ENCODE measurements at regions not wholly inside any gene's neighbourhood (a gene's known extent, or its start where the extent isn't known, plus 50 kb on each side); places are given as distances from the start of the nearest gene placed in this dataset.
A peak's percentile ranks its signal among the peaks of the same experiment; 100 is the strongest.

DNA sequence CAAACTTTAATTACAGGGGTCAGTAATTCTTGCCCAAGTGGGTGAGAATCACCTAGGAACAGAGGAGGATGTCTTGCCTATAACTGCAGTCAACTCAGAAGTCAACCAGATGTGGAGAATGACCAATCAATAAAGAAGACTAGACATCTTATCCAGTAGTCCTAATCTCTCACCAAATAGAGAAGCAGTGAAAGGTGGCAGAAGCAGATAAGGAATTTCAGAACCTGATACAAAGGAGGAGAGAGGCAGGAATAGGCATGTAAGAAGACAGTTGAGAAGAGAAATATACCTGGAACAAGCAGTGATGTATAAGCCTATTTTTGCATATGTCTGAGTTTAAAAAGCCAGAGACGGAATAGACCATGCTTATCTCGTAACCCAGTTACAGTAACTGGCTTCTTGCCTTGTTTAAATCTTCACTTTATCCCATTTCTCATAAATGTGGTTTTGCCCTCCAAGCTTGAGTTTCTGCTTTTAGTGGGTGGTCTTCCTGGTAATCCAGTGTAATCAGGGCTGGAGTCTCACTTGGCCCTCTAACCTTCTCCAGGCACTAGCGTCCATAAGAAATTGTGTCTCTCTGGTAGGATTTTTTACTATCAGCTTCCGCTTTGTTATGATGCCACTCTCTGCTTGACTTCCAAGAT lies 401.0 kb downstream of the SUCLG1 start (continued):
- TF ChIP-seq, protein P1, sequence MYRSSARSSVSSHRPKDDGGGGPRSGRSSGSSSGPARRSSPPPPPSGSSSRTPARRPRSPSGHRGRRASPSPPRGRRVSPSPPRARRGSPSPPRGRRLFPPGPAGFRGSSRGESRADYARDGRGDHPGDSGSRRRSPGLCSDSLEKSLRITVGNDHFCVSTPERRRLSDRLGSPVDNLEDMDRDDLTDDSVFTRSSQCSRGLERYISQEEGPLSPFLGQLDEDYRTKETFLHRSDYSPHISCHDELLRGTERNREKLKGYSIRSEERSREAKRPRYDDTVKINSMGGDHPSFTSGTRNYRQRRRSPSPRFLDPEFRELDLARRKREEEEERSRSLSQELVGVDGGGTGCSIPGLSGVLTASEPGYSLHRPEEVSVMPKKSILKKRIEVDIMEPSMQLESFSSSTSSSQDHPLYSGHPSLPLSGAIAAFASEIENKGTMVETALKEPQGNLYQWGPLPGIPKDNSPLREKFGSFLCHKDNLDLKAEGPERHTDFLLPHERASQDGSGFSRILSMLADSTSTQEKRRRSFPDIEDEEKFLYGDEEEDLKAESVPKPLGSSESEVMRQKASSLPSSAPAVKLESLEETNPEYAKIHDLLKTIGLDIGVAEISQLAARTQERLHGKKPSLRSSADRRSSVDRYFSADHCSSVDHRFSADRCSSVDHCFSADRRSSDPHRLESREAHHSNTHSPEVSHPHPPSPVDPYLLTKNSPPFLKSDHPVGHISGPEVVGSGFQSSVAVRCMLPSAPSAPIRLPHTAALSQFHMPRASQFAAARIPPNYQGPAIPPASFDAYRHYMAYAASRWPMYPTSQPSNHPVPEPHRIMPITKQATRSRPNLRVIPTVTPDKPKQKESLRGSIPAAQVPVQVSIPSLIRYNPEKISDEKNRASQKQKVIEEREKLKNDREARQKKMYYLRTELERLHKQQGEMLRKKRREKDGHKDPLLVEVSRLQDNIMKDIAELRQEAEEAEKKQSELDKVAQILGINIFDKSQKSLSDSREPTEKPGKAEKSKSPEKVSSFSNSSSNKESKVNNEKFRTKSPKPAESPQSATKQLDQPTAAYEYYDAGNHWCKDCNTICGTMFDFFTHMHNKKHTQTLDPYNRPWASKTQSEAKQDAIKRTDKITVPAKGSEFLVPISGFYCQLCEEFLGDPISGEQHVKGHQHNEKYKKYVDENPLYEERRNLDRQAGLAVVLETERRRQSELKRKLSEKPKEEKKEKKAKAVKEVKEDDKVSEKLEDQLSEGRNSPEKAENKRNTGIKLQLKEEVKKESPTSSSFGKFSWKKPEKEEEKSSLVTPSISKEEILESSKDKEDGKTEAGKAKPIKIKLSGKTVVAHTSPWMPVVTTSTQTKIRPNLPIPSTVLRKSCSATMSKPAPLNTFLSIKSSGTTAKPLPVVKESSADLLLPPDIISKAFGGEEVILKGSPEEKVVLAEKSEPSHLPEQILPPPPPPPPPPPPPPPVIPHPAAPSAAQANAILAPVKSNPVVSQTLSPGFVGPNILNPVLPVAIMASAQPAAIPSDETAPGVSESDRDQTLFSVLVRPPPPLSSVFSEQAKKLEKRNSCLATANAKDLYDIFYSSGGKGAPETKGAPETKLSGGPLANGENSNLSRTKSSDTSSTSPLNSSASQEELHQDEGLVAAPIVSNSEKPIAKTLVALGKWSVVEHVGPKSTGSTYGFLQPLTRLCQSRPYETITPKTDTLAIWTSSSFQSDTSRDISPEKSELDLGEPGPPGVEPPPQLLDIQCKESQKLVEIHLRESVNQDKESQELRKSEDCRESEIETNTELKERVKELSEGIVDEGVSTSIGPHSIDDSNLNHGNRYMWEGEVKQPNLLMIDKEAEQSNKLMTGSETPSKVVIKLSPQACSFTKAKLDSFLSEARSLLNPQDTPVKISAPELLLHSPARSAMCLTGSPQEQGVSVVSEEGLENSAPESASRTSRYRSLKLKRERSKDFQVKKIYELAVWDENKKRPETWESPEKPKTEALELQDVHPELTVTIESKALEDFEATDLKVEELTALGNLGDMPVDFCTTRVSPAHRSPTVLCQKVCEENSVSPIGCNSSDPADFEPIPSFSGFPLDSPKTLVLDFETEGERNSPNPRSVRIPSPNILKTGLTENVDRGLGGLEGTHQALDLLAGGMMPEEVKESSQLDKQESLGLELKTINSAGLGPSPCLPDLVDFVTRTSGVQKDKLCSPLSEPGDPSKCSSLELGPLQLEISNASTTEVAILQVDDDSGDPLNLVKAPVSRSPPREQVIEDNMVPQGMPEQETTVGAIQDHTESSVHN (IDR thresholded peaks at IDR 0.05; ENCODE audit: borderline replicate concordance in 1 of 2, low read depth in 1 of 2), result no peak
- no peak for TF ChIP-seq PHF21A (IDR thresholded peaks at IDR 0.05; ENCODE audit: borderline replicate concordance, low read depth)
- peak; percentile 92 for TF ChIP-seq SMARCA4 (IDR thresholded peaks at IDR 0.05)
- TF ChIP-seq HDAC6 (IDR thresholded peaks at IDR 0.05; ENCODE audit: low read depth, low read length), result no peak
- TF ChIP-seq HDGF (IDR thresholded peaks at IDR 0.05), result no peak
- TF ChIP-seq, protein P2, sequence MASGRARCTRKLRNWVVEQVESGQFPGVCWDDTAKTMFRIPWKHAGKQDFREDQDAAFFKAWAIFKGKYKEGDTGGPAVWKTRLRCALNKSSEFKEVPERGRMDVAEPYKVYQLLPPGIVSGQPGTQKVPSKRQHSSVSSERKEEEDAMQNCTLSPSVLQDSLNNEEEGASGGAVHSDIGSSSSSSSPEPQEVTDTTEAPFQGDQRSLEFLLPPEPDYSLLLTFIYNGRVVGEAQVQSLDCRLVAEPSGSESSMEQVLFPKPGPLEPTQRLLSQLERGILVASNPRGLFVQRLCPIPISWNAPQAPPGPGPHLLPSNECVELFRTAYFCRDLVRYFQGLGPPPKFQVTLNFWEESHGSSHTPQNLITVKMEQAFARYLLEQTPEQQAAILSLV (tag; IDR thresholded peaks at IDR 0.05), result no peak
- TF ChIP-seq GATAD2A (IDR thresholded peaks at IDR 0.05), result peak; percentile 26; the same call in 1 of the 2 replicates
- TF ChIP-seq NFIC (IDR thresholded peaks at IDR 0.05), result peak; percentile 81
- TF ChIP-seq ZBTB9 (CRISPR knock-in tag; IDR thresholded peaks at IDR 0.05), result no peak
- TF ChIP-seq MEIS2 (IDR thresholded peaks at IDR 0.05; ENCODE audit: partially characterized antibody), result peak; percentile 69
